ENCODE measurements at regions not wholly inside any gene's neighbourhood (a gene's known extent, or its start where the extent isn't known, plus 50 kb on each side); places are given as distances from the start of the nearest gene placed in this dataset.

- no peak for TF ChIP-seq CTCF (optimal IDR thresholded peaks at IDR 0.05 in 1 of 3, IDR thresholded peaks at IDR 0.05 in 1 of 3, conservative IDR thresholded peaks at IDR 0.05 in 1 of 3; ENCODE audit: extremely low read depth in 1 of 3, insufficient read depth in 2 of 3, low read length in 3 of 3)
- no peak for TF ChIP-seq EZH2 (IDR thresholded peaks at IDR 0.05; ENCODE audit: low read length)
Measured at GRCh38 chr13:67554746-67555452, 324.8 kb upstream of the PCDH9 start.

Data from keratinocyte (primary cell).